Endothelial cell (in vitro differentiated cells): ENCODE measurements at regions not wholly inside any gene's neighbourhood (a gene's known extent, or its start where the extent isn't known, plus 50 kb on each side); places are given as distances from the start of the nearest gene placed in this dataset.

ENCODE experiments used
- DNase-seq: peaks from one replicate; pipeline ENCODE4 v3.0.0; 2021; ENCODE audit warnings: low spot score
- H3K27ac Mint-ChIP-seq: one replicate; pipeline ENCODE4 v1.8.0; 2021; ENCODE audit warnings: mixed read lengths, inconsistent platforms; ENCODE audit not compliant: unreplicated experiment
- H3K27me3 Mint-ChIP-seq: one replicate; pipeline ENCODE4 v1.8.0; 2021; ENCODE audit warnings: mild to moderate bottlenecking, moderate library complexity, mixed read lengths, inconsistent platforms; ENCODE audit not compliant: unreplicated experiment
- H3K36me3 Mint-ChIP-seq: one replicate; pipeline ENCODE4 v1.8.0; 2021; ENCODE audit warnings: mild to moderate bottlenecking, low read depth, mixed read lengths, inconsistent platforms; ENCODE audit not compliant: unreplicated experiment
- H3K4me1 Mint-ChIP-seq: one replicate; pipeline ENCODE4 v1.8.0; 2021; ENCODE audit warnings: mild to moderate bottlenecking, mixed read lengths, inconsistent platforms; ENCODE audit not compliant: unreplicated experiment
- H3K4me3 Mint-ChIP-seq: one replicate; pipeline ENCODE4 v1.8.0; 2021; ENCODE audit warnings: mild to moderate bottlenecking, mixed read lengths, inconsistent platforms; ENCODE audit not compliant: unreplicated experiment
- H3K9me3 Mint-ChIP-seq: one replicate; pipeline ENCODE4 v1.8.0; 2021; ENCODE audit warnings: mixed read lengths, inconsistent platforms; ENCODE audit not compliant: unreplicated experiment
- CTCF ChIP-seq: fragments of 200-600 bp; sonication (generic); IDR thresholded peaks from one replicate; pipeline ENCODE4 v1.5.0; 2021; ENCODE audit warnings: antibody characterized with exemption; ENCODE audit not compliant: unreplicated experiment

- no peak for DNase-seq
- no peak for TF ChIP-seq CTCF
- Mint-ChIP-seq H3K27ac (no peak overlapping the region), H3K4me1 (no peaks in the 10 kb centered on the region), H3K4me3 (no peak overlapping the region), H3K27me3 (no peaks in the 10 kb centered on the region), H3K36me3 (no peaks in the 10 kb centered on the region), H3K9me3 (no peaks in the 10 kb centered on the region)
Measured at GRCh38 chr13:34277936-34278335, 460.0 kb downstream of the RFC3 start.

GRCh38 chr13:34278780-34279179 is 460.8 kb downstream of the RFC3 start:
- H3K9me3 Mint-ChIP-seq: no peaks in the 10 kb centered on the region
- no peaks in the 10 kb centered on the region for H3K36me3 Mint-ChIP-seq
- H3K4me3 Mint-ChIP-seq: no peak overlapping the region
- no peak for DNase-seq
- TF ChIP-seq CTCF: no peak
- no peaks in the 10 kb centered on the region for H3K27me3 Mint-ChIP-seq
- no peaks in the 10 kb centered on the region for H3K4me1 Mint-ChIP-seq
- H3K27ac Mint-ChIP-seq: no peak overlapping the region

GRCh38 chr13:34290661-34291060 is 472.7 kb downstream of the RFC3 start:
- Mint-ChIP-seq H3K9me3 (no peaks in the 10 kb centered on the region), H3K4me1 (peaks cover 14% of the 10 kb centered on the region), H3K4me3 (no peak overlapping the region), H3K27ac (no peak overlapping the region), H3K36me3 (no peaks in the 10 kb centered on the region), H3K27me3 (no peaks in the 10 kb centered on the region)
- TF ChIP-seq CTCF: no peak
- DNase-seq: no peak

GRCh38 chr13:34294483-34295129 is 476.7 kb downstream of the RFC3 start:
- Mint-ChIP-seq H3K27me3 (no peaks in the 10 kb centered on the region), H3K27ac (no peak overlapping the region), H3K36me3 (no peaks in the 10 kb centered on the region), H3K4me3 (no peak overlapping the region), H3K4me1 (peaks cover 11% of the 10 kb centered on the region), H3K9me3 (no peaks in the 10 kb centered on the region)
- no peak for DNase-seq
- TF ChIP-seq CTCF: no peak

GRCh38 chr13:34300559-34300958 is 482.6 kb downstream of the RFC3 start:
- no peak for DNase-seq
- Mint-ChIP-seq H3K27ac (no peak overlapping the region), H3K36me3 (no peaks in the 10 kb centered on the region), H3K4me1 (no peaks in the 10 kb centered on the region), H3K9me3 (no peaks in the 10 kb centered on the region), H3K4me3 (no peak overlapping the region), H3K27me3 (no peaks in the 10 kb centered on the region)
- no peak for TF ChIP-seq CTCF
